Panc1 (cell line): ENCODE measurements at regions not wholly inside any gene's neighbourhood (a gene's known extent, or its start where the extent isn't known, plus 50 kb on each side); places are given as distances from the start of the nearest gene placed in this dataset.

Experiments
- ATAC-seq: fragments of 200-7000 bp; cut with Tn5 transposase; 2 replicates; pipeline ENCODE4 v1.9.1; 2020; ENCODE audit warnings: mild to moderate bottlenecking, moderate library complexity
- BruUV-seq: library from RNA; stranded (reverse); fragments of 400-500 nt; replicated peaks from 2 replicates; lab custom pipeline; 2021; lab: Mats Ljungman, UMichigan
- CTCF ChIA-PET: fragments of 300-600 bp; sonication (Branson Sonifier 250); formaldehyde crosslinking; loops from one replicate; lab custom pipeline; 2022; ENCODE audit warnings: antibody characterized with exemption; lab: Charles Lee
- POLR2A ChIA-PET: fragments of 300-600 bp; sonication (Branson Sonifier 250); formaldehyde crosslinking; loops from one replicate; lab custom pipeline; 2022; ENCODE audit warnings: antibody characterized with exemption; lab: Charles Lee
- DNase-seq: peaks from one replicate; pipeline ENCODE4 v3.0.0-alpha.2; 2010; ENCODE audit warnings: low read depth, low spot score
- H3K27ac ChIP-seq: 2 replicates; pipeline ENCODE4 v1.5.1; 2011; ENCODE audit warnings: mild to moderate bottlenecking, low read length, inconsistent platforms
- H3K27me3 ChIP-seq: fragments of 200-500 bp; sonication (Bioruptor generic); 2 replicates; pipeline ENCODE4 v1.6.0; 2014; ENCODE audit warnings: low read length, inconsistent platforms; ENCODE audit not compliant: control insufficient read depth, insufficient read depth
- H3K36me3 ChIP-seq: fragments of 200-500 bp; sonication (Bioruptor generic); 2 replicates; pipeline ENCODE4 v1.5.1; 2014; ENCODE audit warnings: inconsistent platforms, mild to moderate bottlenecking, low read length, moderate library complexity; ENCODE audit not compliant: control insufficient read depth, insufficient read depth
- H3K4me1 ChIP-seq: 2 replicates; pipeline ENCODE4 v1.5.1; 2011; ENCODE audit warnings: inconsistent platforms, mild to moderate bottlenecking, low read length, moderate library complexity; ENCODE audit not compliant: control insufficient read depth, insufficient read depth
- H3K4me3 ChIP-seq, 2 experiments: 2 replicates each; pipeline ENCODE4 v1.5.1; 2011 to 2012; ENCODE audit warnings: low read depth in 2 of 2, low read length in 2 of 2, mild to moderate bottlenecking in 2 of 2, inconsistent platforms in 1 of 2, moderate library complexity in 1 of 2
- H3K9me3 ChIP-seq: fragments of 200-500 bp; sonication (Bioruptor generic); 2 replicates; pipeline ENCODE4 v1.5.1; 2014; ENCODE audit warnings: low read depth, mild to moderate bottlenecking, inconsistent platforms, low read length, moderate library complexity; ENCODE audit not compliant: control insufficient read depth, insufficient read depth
- CTCF ChIP-seq: fragments of 450-650 bp; IDR thresholded peaks from 2 replicates; pipeline ENCODE4 v1.5.1; 2017; ENCODE audit warnings: mild to moderate bottlenecking
- POLR2AphosphoS5 ChIP-seq: IDR thresholded peaks from 2 replicates; pipeline ENCODE4 v1.6.1; 2012; ENCODE audit warnings: mild to moderate bottlenecking, low read depth, low read length, moderate library complexity
- REST ChIP-seq, 2 experiments: IDR thresholded peaks; 2 replicates each; pipeline ENCODE4 v1.6.1; 2011 to 2012; ENCODE audit warnings: low read depth in 2 of 2, control low read depth in 1 of 2, low read length in 1 of 2, mild to moderate bottlenecking in 1 of 2, moderate library complexity in 1 of 2; ENCODE audit not compliant: insufficient read depth in 1 of 2
- SIN3A ChIP-seq: IDR thresholded peaks from 2 replicates; pipeline ENCODE4 v1.6.1; 2012; ENCODE audit warnings: low read depth, mild to moderate bottlenecking, low read length, moderate library complexity, borderline replicate concordance; ENCODE audit not compliant: insufficient read depth
- TCF7L2 ChIP-seq: IDR thresholded peaks from 2 replicates; pipeline ENCODE4 v1.6.1; 2011; ENCODE audit warnings: mild to moderate bottlenecking, low read depth, low read length, inconsistent platforms
- in situ Hi-C: cut with HindIII; loops from 2 replicates; pipeline ENCODE4 v1.10.0; 2016; ENCODE audit warnings: low sequenced_read_pairs, low pct_unique_long_range_greater_than_20kb
- intact Hi-C: fragments of 100-400 bp; cut with micrococcal nuclease; formaldehyde crosslinking; loops from one replicate; pipeline ENCODE4 v1.10.0; 2022; ENCODE audit not compliant: unreplicated experiment

DNA sequence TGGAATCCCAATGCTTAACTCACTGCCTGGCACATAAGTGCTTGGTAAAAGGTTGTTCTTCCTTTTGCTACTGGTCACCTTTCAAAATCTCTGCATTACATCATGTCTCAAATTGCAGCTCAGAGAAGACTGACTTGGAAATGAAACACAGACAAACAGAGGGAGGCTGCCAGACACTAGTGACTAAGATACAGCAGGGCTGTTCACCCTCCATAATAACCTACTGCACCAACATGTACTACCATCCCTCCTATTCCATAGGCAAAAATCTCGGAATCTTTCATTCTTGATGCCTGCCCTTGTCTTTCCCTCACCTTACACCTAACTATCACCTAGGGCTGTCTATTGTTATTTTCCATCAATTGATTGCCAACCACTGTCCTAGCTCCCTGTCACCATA lies 502.3 kb upstream of the ADAMTS9 start:
- Histone ChIP-seq H3K4me3 (no peak overlapping the region), H3K4me1 (no peaks in the 10 kb centered on the region), H3K9me3 (no peaks in the 10 kb centered on the region), H3K27ac (no peak overlapping the region), H3K36me3 (no peaks in the 10 kb centered on the region), H3K27me3 (no peaks in the 10 kb centered on the region)
- BruUV-seq, result no TSS peak
- ATAC-seq, result no peak
- ChIA-PET POLR2A (no interaction called here), CTCF (no interaction called here)
- in situ Hi-C loops, result no loop called here
- TF ChIP-seq REST (IDR thresholded peaks at IDR 0.05; ENCODE audit: insufficient read depth in 1 of 2, low read depth in 2 of 2, low read length in 1 of 2), result no peak
- TF ChIP-seq POLR2AphosphoS5, result no peak
- TF ChIP-seq SIN3A, result no peak
- no peak for TF ChIP-seq TCF7L2
- TF ChIP-seq CTCF, result no peak
- no peak for DNase-seq
- intact Hi-C loops, result no loop called here

DNA sequence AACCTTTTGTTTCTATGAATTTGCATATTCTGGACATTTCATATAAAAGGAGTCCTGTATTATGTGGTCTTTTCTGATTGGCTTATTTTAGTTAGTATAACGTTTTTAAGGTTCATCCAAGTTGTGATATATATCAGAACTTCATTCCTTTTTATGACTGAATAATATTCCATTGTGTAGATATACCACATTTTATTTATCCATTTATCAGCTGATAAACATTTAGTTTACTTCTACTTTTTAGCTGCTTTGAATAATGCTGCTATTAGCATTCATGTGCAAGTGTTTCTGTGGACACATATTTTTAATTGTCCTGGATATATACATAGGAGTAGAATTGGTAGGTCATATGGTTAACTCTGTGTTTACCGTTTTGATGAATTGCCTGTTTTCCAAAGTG lies 498.5 kb upstream of the ADAMTS9 start:
- ATAC-seq (no peak), DNase-seq (no peak)
- no peak for TF ChIP-seq SIN3A
- intact Hi-C loops (no loop called here), in situ Hi-C loops (no loop called here)
- no TSS peak for BruUV-seq
- ChIA-PET CTCF (no interaction called here), POLR2A (no interaction called here)
- Histone ChIP-seq H3K27me3 (no peaks in the 10 kb centered on the region), H3K36me3 (no peaks in the 10 kb centered on the region), H3K27ac (no peak overlapping the region), H3K9me3 (no peaks in the 10 kb centered on the region), H3K4me3 (no peak overlapping the region), H3K4me1 (no peaks in the 10 kb centered on the region)

- ChIA-PET POLR2A (no interaction called here), CTCF (no interaction called here)
- Histone ChIP-seq H3K4me1 (no peaks in the 10 kb centered on the region), H3K9me3 (no peaks in the 10 kb centered on the region), H3K4me3 (no peak overlapping the region), H3K27me3 (no peaks in the 10 kb centered on the region), H3K27ac (no peak overlapping the region), H3K36me3 (no peaks in the 10 kb centered on the region)
- ATAC-seq (no peak), DNase-seq (no peak)
- in situ Hi-C loops, result no loop called here
- no TSS peak for BruUV-seq
- no peak for TF ChIP-seq POLR2AphosphoS5
- no peak for TF ChIP-seq REST (IDR thresholded peaks at IDR 0.05; ENCODE audit: insufficient read depth in 1 of 2, low read depth in 2 of 2, low read length in 1 of 2)
- no peak for TF ChIP-seq SIN3A
- no peak for TF ChIP-seq TCF7L2
- no peak for TF ChIP-seq CTCF
- intact Hi-C loops, result no loop called here
Measured at GRCh38 chr3:65182682-65183081, 494.9 kb upstream of the ADAMTS9 start.
